Osteocyte (in vitro differentiated cells): ENCODE measurements at regions not wholly inside any gene's neighbourhood (a gene's known extent, or its start where the extent isn't known, plus 50 kb on each side); places are given as distances from the start of the nearest gene placed in this dataset.

ENCODE experiments used
- DNase-seq: peaks from one replicate; pipeline ENCODE4 v3.0.0; 2021; ENCODE audit warnings: mixed read lengths; ENCODE audit not compliant: unreplicated experiment; ENCODE audit errors: extremely low spot score
- H3K27ac Mint-ChIP-seq: one replicate; pipeline ENCODE4 v1.8.0; 2021; ENCODE audit warnings: mild to moderate bottlenecking, mixed read lengths; ENCODE audit not compliant: unreplicated experiment
- H3K27me3 Mint-ChIP-seq: one replicate; pipeline ENCODE4 v1.8.0; 2021; ENCODE audit warnings: mixed read lengths; ENCODE audit not compliant: unreplicated experiment
- H3K36me3 Mint-ChIP-seq: one replicate; pipeline ENCODE4 v1.8.0; 2021; ENCODE audit warnings: mixed read lengths; ENCODE audit not compliant: unreplicated experiment
- H3K4me1 Mint-ChIP-seq: one replicate; pipeline ENCODE4 v1.8.0; 2021; ENCODE audit warnings: mixed read lengths; ENCODE audit not compliant: unreplicated experiment
- H3K4me3 Mint-ChIP-seq: one replicate; pipeline ENCODE4 v1.8.0; 2021; ENCODE audit warnings: mild to moderate bottlenecking, moderate library complexity, mixed read lengths; ENCODE audit not compliant: unreplicated experiment
- H3K9me3 Mint-ChIP-seq: one replicate; pipeline ENCODE4 v1.8.0; 2021; ENCODE audit warnings: mixed read lengths; ENCODE audit not compliant: unreplicated experiment
- CTCF ChIP-seq: fragments of 200-600 bp; sonication (generic); IDR thresholded peaks from 2 replicates; pipeline ENCODE4 v1.5.0; 2021; ENCODE audit warnings: antibody characterized with exemption, mild to moderate bottlenecking, moderate library complexity

DNA sequence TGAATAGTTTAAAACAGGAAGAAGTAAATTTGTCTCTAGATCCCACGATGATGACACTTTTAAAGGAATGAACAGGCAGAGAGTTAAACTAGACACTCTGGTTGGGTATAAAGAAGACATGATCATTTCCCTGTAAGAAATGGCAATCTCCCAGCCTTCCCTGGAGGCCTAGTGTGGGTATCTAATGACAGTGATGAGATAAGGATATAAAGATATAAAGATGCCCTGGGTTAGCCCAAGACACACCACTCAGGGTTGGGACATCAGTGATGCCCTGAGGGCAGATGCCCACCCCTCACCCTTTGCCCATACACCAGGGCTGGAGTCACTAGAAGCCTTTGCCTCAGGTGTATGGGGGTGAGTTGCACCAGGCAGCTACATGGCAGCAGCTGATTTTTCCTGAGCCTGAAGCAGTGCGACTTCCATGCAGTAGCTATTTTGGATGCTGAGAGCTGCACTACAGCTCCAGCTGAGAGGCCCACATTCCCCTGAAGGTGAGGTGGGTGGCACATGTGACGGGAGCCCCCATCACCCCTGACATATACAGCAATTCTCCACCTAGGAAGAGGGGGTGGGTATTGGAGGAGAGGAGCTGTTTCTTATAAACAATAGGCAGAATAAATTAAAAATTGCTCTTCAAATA lies 177.5 kb downstream of the NDFIP2 start:
- TF ChIP-seq CTCF: no peak
- H3K27me3 Mint-ChIP-seq: no peaks in the 10 kb centered on the region
- no peak overlapping the region for H3K27ac Mint-ChIP-seq
- DNase-seq: no peak
- H3K4me1 Mint-ChIP-seq: peaks cover 9% of the 10 kb centered on the region
- no peaks in the 10 kb centered on the region for H3K36me3 Mint-ChIP-seq
- no peak overlapping the region for H3K4me3 Mint-ChIP-seq
- no peaks in the 10 kb centered on the region for H3K9me3 Mint-ChIP-seq

DNA sequence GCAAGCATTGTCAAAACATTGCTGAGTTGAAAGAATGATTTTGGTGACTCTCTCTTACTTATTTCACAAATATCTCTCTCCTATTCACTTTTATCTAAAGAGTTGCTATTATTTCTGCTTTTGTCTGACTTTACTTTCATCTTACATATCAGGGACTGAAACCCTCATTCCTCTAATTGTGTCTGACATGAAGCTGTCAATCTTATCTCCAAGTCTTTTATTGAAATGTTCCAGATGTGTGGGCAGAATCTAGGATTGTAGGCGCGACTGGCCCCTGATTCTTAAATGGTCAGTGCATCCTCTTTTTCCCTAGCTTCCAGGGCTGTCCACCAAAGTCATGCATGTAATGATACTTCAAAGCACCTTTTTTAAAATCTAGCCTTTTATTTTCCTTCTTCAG lies 174.6 kb downstream of the NDFIP2 start:
- H3K27ac Mint-ChIP-seq: no peak overlapping the region
- no peaks in the 10 kb centered on the region for H3K36me3 Mint-ChIP-seq
- H3K27me3 Mint-ChIP-seq: no peaks in the 10 kb centered on the region
- H3K9me3 Mint-ChIP-seq: no peaks in the 10 kb centered on the region
- TF ChIP-seq CTCF: no peak
- peaks cover 9% of the 10 kb centered on the region for H3K4me1 Mint-ChIP-seq
- H3K4me3 Mint-ChIP-seq: no peak overlapping the region
- DNase-seq: no peak

DNA sequence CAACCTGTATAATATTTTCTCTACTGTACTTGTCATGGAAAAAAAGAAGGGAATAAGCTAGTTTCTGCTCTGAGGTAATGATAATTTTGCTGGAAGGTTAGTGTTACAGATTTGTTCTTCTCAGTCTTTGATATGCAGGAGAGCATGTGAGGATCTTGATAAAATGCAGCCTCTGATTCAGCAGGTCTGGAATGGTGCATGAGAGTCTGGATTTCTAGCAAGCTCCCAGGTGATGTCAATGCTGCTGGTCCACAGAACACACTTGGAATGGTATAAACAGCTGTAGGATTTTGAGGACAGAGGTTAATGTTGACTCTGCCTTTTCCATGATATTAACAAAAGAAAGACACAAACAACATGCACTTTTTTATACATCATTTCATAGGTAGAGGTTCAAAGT lies 173.6 kb downstream of the NDFIP2 start:
- Mint-ChIP-seq H3K36me3 (no peaks in the 10 kb centered on the region), H3K27ac (no peak overlapping the region), H3K9me3 (no peaks in the 10 kb centered on the region), H3K27me3 (no peaks in the 10 kb centered on the region), H3K4me1 (peaks cover 9% of the 10 kb centered on the region), H3K4me3 (no peak overlapping the region)
- no peak for DNase-seq
- no peak for TF ChIP-seq CTCF

DNA sequence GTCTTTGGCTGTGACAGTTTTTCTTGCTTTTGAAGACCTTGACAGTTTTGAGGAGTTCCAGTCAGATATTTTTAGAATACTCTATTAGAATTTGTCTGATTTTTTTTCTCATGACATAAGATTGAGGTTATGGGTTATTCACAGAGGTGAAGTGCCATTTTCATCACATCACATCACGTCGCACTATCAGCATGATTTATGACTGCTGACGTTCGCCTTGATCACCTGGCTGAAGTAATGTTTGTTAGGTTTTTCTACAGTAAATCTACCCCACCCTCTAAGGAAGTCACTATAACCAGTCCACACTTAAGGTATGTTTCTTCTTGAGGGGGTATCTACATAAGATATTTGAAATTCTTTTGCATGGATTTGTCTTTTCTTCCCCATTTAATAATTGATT lies 169.7 kb downstream of the NDFIP2 start:
- H3K27ac Mint-ChIP-seq: no peak overlapping the region
- no peaks in the 10 kb centered on the region for H3K27me3 Mint-ChIP-seq
- H3K4me1 Mint-ChIP-seq: no peaks in the 10 kb centered on the region
- H3K4me3 Mint-ChIP-seq: no peak overlapping the region
- no peaks in the 10 kb centered on the region for H3K36me3 Mint-ChIP-seq
- DNase-seq: no peak
- TF ChIP-seq CTCF: no peak
- no peaks in the 10 kb centered on the region for H3K9me3 Mint-ChIP-seq

DNA sequence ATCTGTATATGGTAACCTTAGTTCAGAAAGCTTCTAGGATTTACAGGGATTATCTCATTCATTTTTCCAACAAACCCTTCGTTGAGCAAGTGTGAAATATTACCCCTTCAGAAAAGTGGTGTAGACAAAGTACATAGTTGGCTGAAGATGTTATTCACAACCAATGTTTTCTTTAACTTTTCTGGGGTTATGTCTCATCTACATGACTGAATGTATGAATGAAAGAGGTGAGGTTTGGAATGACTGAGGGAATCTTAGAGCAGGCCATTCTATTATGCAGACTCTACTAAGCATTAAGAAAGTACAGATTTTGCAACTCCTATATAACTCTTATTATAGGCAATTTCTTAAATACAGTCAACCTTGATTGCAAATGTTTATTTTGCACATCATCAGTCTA lies 167.2 kb downstream of the NDFIP2 start:
- no peaks in the 10 kb centered on the region for H3K36me3 Mint-ChIP-seq
- H3K4me3 Mint-ChIP-seq: no peak overlapping the region
- H3K27ac Mint-ChIP-seq: no peak overlapping the region
- DNase-seq: no peak
- no peaks in the 10 kb centered on the region for H3K4me1 Mint-ChIP-seq
- no peaks in the 10 kb centered on the region for H3K27me3 Mint-ChIP-seq
- no peaks in the 10 kb centered on the region for H3K9me3 Mint-ChIP-seq
- TF ChIP-seq CTCF: no peak
